ENCODE measurements at regions not wholly inside any gene's neighbourhood (a gene's known extent, or its start where the extent isn't known, plus 50 kb on each side); places are given as distances from the start of the nearest gene placed in this dataset.

DNA sequence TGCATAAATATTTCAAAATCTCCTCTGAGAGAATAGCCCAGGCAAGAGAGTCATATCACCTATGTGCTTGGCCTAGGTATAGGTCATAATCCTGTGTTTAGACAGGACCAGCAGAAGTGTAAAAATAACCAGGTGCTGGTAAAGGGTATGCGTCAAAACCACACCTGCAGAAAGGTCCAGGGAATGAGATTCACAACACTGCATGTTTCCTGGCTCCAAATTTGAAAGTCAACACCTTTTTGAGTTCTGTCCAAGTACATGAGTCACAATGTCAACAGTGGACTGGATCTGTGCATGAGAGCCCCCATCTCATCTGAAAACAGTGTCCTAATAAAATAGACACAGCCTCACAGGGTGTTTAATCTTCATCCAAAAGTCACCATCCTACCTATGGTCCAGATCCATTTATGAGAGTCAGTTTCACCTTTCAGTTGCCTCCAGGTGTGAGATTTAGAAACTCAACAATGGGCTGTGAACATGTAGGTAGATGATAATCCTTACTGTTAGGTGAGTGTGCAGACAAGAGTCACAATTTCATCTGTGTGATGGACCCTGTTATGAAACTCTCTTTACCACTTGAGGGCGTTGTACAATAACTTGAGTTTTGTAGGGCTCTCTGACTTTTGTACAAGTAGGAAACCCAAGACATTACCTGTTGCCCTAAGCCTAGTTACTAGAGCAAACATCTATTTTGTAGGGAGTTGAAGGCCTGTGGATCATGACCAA lies 2100.7 kb downstream of the TP53TG3F start:
- H3K4me1 Mint-ChIP-seq (ENCODE audit: low read depth), result no peaks in the 10 kb centered on the region
- H3K36me3 Mint-ChIP-seq (ENCODE audit: low read depth), result no peaks in the 10 kb centered on the region
- H3K9me3 Mint-ChIP-seq, result peaks cover 12% of the 10 kb centered on the region
- H3K27me3 Mint-ChIP-seq, result no peaks in the 10 kb centered on the region
- H3K4me3 Mint-ChIP-seq, result no peak overlapping the region
- H3K27ac Mint-ChIP-seq, result no peak overlapping the region

DNA sequence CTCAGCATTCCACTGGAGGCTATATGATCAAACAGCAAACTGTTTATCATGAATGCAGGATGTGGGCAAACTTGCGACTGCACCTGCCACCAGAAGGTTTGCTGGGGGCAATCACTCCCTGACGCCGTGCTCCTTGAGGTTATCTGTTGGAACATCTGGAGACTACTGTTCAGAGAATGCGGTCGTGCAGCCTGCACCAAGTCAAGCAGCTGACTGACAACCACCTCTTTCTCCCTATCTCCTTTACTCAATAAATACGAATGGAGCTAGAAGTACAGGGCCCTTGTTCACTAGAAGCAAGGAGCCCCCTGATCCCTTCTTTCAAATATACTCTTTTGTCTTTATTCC lies 2101.2 kb downstream of the TP53TG3F start:
- H3K27ac Mint-ChIP-seq, result no peak overlapping the region
- no peaks in the 10 kb centered on the region for H3K4me1 Mint-ChIP-seq (ENCODE audit: low read depth)
- H3K9me3 Mint-ChIP-seq, result peaks cover 15% of the 10 kb centered on the region
- H3K36me3 Mint-ChIP-seq (ENCODE audit: low read depth), result no peaks in the 10 kb centered on the region
- H3K4me3 Mint-ChIP-seq, result no peak overlapping the region
- no peaks in the 10 kb centered on the region for H3K27me3 Mint-ChIP-seq

DNA sequence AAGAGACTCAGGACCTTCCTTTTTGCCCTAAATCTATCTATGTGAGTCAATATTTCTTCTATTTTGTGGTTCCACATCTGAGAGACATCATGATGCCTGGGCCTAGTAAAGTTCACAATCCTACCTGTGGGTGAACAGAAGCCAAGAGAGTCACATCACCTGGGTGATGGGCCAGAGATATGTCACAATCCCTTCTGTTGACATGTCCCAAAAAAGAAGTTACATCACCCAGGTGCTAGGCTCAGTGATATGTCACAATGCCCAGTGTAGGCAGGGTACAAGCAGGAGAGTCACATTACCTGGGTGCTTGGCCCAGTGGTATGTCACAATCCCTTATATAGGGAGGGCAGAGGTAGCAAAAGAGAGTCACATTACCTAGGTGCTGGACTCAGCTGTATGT lies 2101.9 kb downstream of the TP53TG3F start:
- H3K9me3 Mint-ChIP-seq, result peaks cover 19% of the 10 kb centered on the region
- no peaks in the 10 kb centered on the region for H3K27me3 Mint-ChIP-seq
- no peaks in the 10 kb centered on the region for H3K36me3 Mint-ChIP-seq (ENCODE audit: low read depth)
- H3K4me3 Mint-ChIP-seq, result no peak overlapping the region
- no peak overlapping the region for H3K27ac Mint-ChIP-seq
- no peaks in the 10 kb centered on the region for H3K4me1 Mint-ChIP-seq (ENCODE audit: low read depth)

DNA sequence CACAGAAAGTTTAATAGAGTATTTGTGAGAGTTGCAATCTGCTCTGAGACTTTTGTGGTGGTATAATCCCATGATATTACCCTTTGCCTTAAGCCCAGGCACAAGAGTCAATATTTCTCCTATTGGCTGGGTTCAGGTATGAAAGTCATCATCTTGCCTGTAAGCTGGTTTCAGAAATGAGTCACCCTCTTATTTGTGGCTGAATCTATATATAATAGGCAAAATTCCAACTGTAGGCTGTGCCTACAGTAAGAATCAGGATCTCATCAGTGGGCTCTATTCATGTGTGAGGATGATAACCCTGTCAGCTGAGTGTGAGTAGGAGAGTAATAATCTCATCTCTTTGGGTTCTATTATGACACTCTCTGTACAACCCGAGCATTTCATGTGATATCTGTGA lies 2103.1 kb downstream of the TP53TG3F start:
- H3K27me3 Mint-ChIP-seq, result no peaks in the 10 kb centered on the region
- H3K4me3 Mint-ChIP-seq, result no peak overlapping the region
- H3K4me1 Mint-ChIP-seq (ENCODE audit: low read depth), result no peaks in the 10 kb centered on the region
- H3K27ac Mint-ChIP-seq, result no peak overlapping the region
- H3K9me3 Mint-ChIP-seq, result peaks cover 19% of the 10 kb centered on the region
- H3K36me3 Mint-ChIP-seq (ENCODE audit: low read depth), result no peaks in the 10 kb centered on the region

DNA sequence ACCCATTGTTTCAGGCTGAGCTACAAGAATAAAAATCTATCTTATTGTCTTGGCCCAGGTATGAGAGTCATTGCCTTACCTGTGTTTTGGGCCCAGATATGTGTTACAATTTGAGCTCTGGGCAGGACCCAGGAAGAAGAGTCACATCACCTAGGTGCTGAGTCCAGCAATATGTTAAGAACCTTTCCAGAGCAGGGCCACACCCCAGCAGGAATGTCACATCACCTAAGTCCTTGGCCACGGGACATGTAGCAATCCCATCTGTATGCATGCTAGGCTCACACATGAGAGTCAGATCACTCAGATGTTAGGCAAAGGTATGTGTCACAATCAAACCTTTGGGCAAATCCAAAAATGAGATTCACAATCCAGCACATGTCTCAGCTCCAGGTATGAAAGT lies 2103.5 kb downstream of the TP53TG3F start:
- Mint-ChIP-seq H3K27ac (no peak overlapping the region), H3K27me3 (no peaks in the 10 kb centered on the region), H3K4me1 (ENCODE audit: low read depth) (no peaks in the 10 kb centered on the region), H3K4me3 (no peak overlapping the region), H3K9me3 (peaks cover 21% of the 10 kb centered on the region), H3K36me3 (ENCODE audit: low read depth) (no peaks in the 10 kb centered on the region)

DNA sequence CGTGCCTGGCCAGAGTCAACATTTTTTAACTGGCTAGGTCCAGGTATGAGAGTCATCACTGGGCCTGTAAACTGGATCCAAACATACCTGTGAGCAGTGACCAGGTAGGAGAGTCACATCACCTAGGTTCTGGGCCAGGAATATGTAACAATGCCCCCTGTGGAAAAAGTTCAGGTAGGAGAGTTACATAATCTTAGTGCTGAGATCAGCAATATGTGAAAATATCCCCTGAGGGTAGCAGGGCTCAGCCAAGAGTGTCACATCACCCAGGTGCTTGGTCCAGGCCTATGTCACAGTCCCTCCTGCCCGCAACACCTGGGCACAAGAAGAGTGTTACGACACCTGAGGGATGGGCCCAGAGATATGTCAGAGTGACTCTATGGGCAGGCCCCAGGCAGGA lies 2104.7 kb downstream of the TP53TG3F start:
- Mint-ChIP-seq H3K9me3 (peaks cover 20% of the 10 kb centered on the region), H3K27ac (no peak overlapping the region), H3K27me3 (no peaks in the 10 kb centered on the region), H3K4me1 (ENCODE audit: low read depth) (no peaks in the 10 kb centered on the region), H3K36me3 (ENCODE audit: low read depth) (no peaks in the 10 kb centered on the region), H3K4me3 (no peak overlapping the region)

DNA sequence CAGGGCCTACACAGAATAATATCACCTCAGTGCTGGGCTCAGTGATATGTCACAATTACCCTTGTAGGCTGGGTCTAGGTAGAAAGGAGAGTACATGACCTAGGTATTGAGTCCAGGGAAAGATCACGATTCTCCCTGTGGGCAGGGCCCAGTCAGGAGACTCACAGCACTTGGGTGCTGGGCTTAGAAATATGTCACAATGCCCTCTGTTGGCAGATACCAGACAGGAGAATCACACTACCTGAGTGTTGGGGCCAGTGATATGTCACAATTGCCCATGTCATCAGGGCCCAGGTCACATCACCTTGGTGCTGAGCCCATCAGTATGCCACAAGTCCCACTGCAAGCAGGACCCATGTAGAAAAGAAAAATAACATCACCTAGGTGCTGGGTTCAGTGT lies 2105.5 kb downstream of the TP53TG3F start:
- Mint-ChIP-seq H3K27ac (no peak overlapping the region), H3K4me3 (no peak overlapping the region), H3K4me1 (ENCODE audit: low read depth) (no peaks in the 10 kb centered on the region), H3K36me3 (ENCODE audit: low read depth) (no peaks in the 10 kb centered on the region), H3K27me3 (no peaks in the 10 kb centered on the region), H3K9me3 (peaks cover 22% of the 10 kb centered on the region)

DNA sequence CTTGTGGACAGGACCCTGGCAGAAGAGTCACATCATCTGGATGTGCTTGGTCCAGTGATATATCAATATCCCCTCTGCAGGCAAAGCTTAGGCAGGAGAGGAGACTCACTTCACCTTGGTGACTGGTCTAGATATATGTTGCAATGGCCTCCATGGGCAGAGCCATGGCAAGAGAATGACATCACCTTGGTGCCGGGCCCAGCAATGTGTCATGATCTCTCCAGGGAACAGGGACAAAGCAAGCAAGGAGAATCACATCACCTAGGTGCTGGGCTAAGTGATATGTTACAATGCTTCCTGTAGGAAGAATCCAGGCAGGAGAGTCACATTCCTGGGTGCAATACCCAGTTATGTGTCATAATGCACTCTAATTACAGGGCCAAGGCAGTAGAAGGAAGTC lies 2106.2 kb downstream of the TP53TG3F start:
- H3K27ac Mint-ChIP-seq, result no peak overlapping the region
- H3K27me3 Mint-ChIP-seq, result no peaks in the 10 kb centered on the region
- H3K4me3 Mint-ChIP-seq, result no peak overlapping the region
- H3K4me1 Mint-ChIP-seq (ENCODE audit: low read depth), result no peaks in the 10 kb centered on the region
- H3K9me3 Mint-ChIP-seq, result peaks cover 22% of the 10 kb centered on the region
- H3K36me3 Mint-ChIP-seq (ENCODE audit: low read depth), result no peaks in the 10 kb centered on the region

DNA sequence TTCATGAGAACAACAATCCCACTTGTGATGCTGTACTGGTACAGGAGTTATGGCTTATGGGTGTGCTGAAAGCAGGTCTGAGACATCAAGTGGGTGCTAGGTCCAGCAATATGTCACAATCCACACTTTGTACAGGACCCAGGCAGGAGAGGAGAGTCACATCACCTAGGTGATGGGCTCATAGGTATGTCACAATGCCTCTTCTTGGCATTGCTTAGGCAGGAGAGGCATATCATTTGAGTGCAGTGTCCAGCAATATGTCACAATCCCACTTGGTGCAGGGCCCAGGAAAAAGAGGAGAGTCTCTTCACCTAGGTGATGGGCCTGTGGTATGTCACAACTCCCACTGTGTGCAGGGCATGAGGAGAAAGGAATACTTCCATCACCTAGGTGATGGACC lies 2110.0 kb downstream of the TP53TG3F start:
- H3K4me1 Mint-ChIP-seq (ENCODE audit: low read depth), result no peaks in the 10 kb centered on the region
- H3K27me3 Mint-ChIP-seq, result no peaks in the 10 kb centered on the region
- H3K4me3 Mint-ChIP-seq, result no peak overlapping the region
- H3K27ac Mint-ChIP-seq, result no peak overlapping the region
- H3K9me3 Mint-ChIP-seq, result peaks cover 23% of the 10 kb centered on the region
- no peaks in the 10 kb centered on the region for H3K36me3 Mint-ChIP-seq (ENCODE audit: low read depth)

DNA sequence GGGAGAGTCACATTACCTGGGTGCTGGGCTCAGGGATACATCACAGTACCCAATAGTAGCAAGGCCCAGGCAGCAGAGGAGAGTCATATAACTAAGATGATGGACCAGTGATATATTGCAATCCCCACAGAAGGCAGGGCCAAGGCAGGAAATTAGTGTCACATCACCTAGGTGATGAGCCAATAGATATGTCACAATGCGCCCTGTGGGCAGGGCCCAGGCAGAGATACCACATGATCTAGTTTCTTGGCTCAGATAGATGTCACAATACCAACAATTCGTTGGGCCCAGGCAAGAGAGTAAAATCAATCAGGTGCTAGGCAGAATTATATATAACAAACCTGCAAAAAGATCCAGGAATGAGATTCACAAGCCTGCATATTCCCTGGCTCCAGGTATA lies 2111.5 kb downstream of the TP53TG3F start:
- Mint-ChIP-seq H3K4me1 (ENCODE audit: low read depth) (no peaks in the 10 kb centered on the region), H3K27me3 (no peaks in the 10 kb centered on the region), H3K4me3 (no peak overlapping the region), H3K9me3 (peaks cover 21% of the 10 kb centered on the region), H3K36me3 (ENCODE audit: low read depth) (no peaks in the 10 kb centered on the region), H3K27ac (no peak overlapping the region)

DNA sequence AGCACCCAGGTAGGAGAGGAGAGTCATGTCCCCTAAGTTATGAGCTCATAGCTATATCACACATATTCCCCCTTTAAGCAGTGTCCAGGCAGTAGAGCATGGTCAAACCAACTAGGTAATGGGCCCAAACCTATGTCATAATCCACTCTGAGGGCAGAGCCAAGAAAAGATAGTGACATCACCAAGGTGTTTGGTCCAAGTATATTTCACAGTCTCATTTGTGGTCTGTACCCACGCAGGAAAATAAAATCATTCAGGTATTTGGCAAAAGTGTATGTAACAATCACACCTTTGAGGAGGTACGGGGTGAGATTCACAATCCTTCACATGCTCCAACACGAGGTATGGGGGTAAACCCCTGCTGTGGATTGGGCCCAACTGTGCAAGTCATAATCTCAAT lies 2112.8 kb downstream of the TP53TG3F start:
- Mint-ChIP-seq H3K4me3 (no peak overlapping the region), H3K9me3 (peaks cover 21% of the 10 kb centered on the region), H3K36me3 (ENCODE audit: low read depth) (no peaks in the 10 kb centered on the region), H3K27ac (no peak overlapping the region), H3K27me3 (no peaks in the 10 kb centered on the region), H3K4me1 (ENCODE audit: low read depth) (no peaks in the 10 kb centered on the region)

DNA sequence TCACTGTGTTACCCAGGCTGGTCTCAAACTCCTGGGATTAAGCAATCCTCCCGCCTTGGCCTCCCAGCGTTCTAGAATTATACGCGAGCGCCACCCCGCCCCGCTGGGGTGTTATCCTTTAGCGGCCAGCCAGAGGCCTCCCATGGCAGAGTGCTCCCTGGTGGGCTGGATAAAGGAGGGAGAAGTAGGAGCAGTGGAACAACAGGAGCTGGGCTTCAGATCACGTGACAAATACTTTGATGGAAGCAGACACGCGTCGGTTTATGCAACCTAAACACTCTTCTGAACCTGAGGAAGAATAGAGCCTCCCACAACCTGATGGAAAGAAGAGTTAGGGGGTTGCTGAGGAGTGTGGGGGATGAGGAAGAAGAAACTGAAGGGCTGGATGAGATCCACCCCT lies 2114.0 kb downstream of the TP53TG3F start:
- no peak overlapping the region for H3K4me3 Mint-ChIP-seq
- no peaks in the 10 kb centered on the region for H3K4me1 Mint-ChIP-seq (ENCODE audit: low read depth)
- no peak overlapping the region for H3K27ac Mint-ChIP-seq
- peaks cover 25% of the 10 kb centered on the region for H3K9me3 Mint-ChIP-seq
- H3K27me3 Mint-ChIP-seq, result no peaks in the 10 kb centered on the region
- H3K36me3 Mint-ChIP-seq (ENCODE audit: low read depth), result no peaks in the 10 kb centered on the region

DNA sequence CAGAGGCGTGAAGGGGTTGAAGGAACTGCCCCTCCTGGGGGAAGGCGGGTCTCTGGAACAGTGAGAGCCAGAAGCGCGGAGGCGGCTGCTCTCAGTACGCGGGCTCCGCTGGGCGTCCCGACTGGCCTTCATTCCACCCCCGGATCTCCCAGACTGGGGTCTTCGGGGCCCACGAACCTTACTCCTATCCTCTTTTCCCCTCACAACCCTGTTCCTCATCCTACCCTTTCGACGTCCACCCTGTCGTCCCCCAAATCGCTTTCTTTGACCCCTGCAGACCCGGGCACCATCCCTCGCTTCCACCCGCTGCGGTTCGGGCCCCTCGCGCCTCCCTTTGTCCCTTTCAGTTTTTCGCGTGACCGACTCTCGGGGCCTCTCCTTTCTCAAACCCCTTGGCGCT lies 2114.6 kb downstream of the TP53TG3F start:
- Mint-ChIP-seq H3K27ac (no peak overlapping the region), H3K4me3 (no peak overlapping the region), H3K27me3 (no peaks in the 10 kb centered on the region), H3K4me1 (ENCODE audit: low read depth) (no peaks in the 10 kb centered on the region), H3K36me3 (ENCODE audit: low read depth) (no peaks in the 10 kb centered on the region), H3K9me3 (peaks cover 28% of the 10 kb centered on the region)

DNA sequence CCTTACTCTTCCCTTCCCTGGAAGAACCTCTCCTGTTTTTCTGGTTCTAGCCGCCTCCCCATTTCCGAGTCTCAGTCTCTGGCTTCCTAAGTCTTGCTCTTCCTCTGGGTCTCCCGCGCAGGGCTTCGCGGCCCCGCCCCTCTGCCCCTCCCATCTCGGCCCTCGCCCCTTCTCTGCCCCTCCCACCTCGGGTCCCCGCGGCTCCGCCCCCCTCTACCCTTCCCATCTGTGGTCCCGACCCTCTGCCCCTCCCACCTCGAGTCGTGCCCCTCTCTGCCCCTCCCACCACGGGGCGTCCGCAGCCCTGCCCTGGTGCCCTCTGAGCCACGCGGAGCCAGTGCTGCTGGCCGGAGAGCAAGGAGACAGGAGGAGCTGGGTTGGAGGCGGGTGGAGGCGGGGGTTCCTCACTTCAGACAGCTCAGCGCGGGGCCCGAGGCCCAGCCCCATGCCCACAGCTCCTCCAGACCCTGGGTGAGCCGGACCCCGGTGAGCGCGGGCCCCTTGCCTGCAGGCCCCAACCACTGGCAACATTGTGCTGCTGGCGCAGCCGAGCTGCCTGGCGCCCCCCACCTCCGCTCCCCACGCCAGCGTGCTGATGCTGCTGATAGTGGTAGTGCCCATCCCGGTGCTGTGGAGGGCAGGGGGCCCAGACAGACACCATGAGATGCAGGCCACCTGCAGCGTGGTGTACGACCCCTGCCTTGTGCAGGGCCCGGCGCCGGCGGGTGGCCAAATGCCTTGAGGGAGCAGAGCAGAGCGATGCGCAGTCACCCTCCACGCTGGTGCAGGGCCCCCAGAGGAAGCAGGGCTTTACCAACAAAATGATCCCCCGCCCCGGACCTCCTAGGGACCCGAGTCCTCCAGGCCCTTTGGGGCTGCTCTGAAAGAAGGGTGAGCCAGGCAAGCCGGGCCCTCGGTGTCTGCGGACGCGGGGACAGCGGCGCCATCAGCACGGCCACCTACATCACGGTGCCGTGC lies 2115.3 kb downstream of the TP53TG3F start:
- Mint-ChIP-seq H3K27me3 (no peaks in the 10 kb centered on the region), H3K27ac (no peak overlapping the region), H3K4me1 (ENCODE audit: low read depth) (no peaks in the 10 kb centered on the region), H3K4me3 (no peak overlapping the region), H3K9me3 (peaks cover 25% of the 10 kb centered on the region), H3K36me3 (ENCODE audit: low read depth) (no peaks in the 10 kb centered on the region)

DNA sequence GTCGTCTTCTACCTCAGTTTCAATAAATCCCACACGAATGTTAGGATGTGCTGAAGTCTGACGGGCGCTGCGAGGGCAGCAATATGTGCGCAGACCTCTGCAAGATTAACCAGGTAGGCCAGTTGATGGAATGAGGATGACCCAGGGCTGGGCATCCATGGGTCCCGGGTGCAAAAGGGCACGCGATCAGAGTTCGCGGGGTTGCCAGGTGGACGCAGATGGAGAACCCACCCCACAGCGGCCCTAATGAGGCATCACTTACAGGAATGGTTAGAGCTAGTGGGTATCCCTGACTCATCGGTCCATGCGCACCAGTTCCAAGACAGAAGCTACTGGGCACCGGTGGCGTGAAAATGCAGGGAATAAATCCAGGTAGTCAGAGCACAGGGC lies 2116.0 kb downstream of the TP53TG3F start:
- Mint-ChIP-seq H3K27me3 (no peaks in the 10 kb centered on the region), H3K9me3 (peaks cover 25% of the 10 kb centered on the region), H3K4me3 (no peak overlapping the region), H3K36me3 (ENCODE audit: low read depth) (no peaks in the 10 kb centered on the region), H3K27ac (no peak overlapping the region), H3K4me1 (ENCODE audit: low read depth) (no peaks in the 10 kb centered on the region)

All from stimulated activated naive CD8-positive, alpha-beta T cell treated with anti-CD3 and anti-CD28 coated beads, Interleukin-15, Interleukin-2, amounts not matched to agents 100 ng/mL and 50 ng/mL, for 24 hours (primary cell).